ENCODE measurements at regions not wholly inside any gene's neighbourhood (a gene's known extent, or its start where the extent isn't known, plus 50 kb on each side); places are given as distances from the start of the nearest gene placed in this dataset.

DNA sequence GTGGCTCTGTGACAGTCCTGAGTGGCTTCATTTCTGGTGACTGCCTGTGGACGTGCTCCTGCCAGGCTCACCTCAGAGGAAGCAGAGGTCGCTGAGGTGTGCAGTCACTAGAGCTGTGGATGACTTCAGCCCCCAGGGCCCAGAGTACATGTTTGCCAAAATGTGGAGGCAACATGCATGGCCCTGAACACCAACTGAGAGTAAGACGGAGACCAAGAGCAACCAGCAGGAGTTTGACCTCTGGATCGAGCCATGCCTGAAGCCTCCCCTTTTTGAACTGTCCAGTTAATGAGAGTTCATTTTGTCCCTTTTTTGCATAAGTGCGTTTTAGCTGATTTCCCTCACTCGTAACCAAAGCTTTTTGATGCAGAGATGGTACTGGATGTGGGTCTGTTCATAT lies 184.9 kb downstream of the RTP5 start:
- Histone ChIP-seq H3K27me3 (peaks cover 46% of the 10 kb centered on the region), H3K4me1 (ENCODE audit: control insufficient read depth in 1 of 2, insufficient read depth in 1 of 2, low read depth in 1 of 2, low read length in 1 of 2) (no peaks in the 10 kb centered on the region), H3K27ac (no peak overlapping the region), H3K36me3 (no peaks in the 10 kb centered on the region), H3K4me3 (ENCODE audit: low read depth in 1 of 2, low read length in 1 of 2) (no peak overlapping the region), H3K9me3 (no peaks in the 10 kb centered on the region)
- TF ChIP-seq, protein P1, sequence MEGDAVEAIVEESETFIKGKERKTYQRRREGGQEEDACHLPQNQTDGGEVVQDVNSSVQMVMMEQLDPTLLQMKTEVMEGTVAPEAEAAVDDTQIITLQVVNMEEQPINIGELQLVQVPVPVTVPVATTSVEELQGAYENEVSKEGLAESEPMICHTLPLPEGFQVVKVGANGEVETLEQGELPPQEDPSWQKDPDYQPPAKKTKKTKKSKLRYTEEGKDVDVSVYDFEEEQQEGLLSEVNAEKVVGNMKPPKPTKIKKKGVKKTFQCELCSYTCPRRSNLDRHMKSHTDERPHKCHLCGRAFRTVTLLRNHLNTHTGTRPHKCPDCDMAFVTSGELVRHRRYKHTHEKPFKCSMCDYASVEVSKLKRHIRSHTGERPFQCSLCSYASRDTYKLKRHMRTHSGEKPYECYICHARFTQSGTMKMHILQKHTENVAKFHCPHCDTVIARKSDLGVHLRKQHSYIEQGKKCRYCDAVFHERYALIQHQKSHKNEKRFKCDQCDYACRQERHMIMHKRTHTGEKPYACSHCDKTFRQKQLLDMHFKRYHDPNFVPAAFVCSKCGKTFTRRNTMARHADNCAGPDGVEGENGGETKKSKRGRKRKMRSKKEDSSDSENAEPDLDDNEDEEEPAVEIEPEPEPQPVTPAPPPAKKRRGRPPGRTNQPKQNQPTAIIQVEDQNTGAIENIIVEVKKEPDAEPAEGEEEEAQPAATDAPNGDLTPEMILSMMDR (IDR thresholded peaks at IDR 0.05), result no peak

DNA sequence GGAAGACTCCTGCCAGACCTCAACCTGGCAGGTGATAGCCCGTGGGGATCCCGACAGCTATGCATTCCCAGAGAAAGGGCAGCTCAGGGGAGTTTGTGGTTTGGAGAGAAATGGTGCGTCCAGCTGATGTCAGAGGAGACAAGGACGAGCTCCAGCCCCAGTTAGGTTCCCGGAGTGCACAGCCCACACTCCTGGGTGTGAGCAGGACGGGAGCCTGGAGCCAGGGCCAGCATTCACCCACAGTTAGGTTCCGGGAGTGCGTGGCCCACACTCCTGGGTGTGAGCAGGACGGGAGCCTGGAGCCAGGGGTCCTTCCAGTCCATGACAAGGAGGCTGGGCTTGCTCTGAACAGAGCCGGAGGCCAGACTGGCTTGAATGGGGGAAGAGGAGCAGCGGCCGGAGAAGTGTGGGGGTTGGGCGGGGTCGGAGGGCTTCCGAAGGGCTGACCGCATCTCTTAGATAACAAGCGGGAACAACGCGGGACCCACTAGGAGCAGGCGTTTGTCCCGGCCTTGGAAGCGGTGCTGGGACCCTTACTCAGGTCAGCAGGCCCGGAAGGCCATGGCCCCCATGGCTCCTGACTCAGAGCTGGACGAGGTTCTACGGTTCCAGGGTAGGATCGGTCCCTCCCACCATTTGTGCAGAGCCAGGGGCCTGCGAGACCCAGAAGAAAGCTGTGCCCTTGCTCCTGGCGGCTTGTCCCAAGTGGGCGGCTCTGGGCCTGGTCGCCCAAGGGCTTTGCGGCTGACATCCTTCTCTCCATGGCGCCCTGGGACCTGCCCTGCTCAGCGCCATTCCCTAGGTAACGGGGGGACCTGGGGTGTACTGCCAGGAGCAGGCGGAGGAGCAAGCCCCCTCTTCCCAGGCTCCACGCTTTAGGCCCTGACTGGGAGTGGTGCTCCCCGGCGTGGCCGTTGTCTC lies 185.6 kb downstream of the RTP5 start:
- TF ChIP-seq, protein P1 (IDR thresholded peaks at IDR 0.05), result no peak
- H3K27me3 ChIP-seq, result peaks cover 39% of the 10 kb centered on the region

DNA sequence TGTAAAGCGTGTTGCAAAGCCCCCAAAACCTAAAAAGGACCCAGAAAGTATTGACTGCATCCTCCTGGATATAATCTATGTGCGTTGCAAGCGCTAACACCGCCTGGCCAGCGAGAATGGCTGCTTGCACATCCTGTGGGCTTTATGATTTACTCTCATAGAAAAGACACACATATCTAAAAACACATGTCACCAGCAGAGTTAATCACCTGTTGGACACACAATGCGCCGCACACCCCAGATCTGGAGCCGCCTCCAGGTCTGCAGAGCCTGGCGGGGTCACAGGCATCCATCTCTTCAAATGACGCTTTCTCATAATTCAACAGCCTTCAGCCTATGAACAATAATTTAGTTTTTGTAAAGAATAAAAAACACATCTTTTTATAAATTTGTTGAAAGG lies 186.5 kb downstream of the RTP5 start:
- Histone ChIP-seq H3K9me3 (no peaks in the 10 kb centered on the region), H3K36me3 (no peaks in the 10 kb centered on the region), H3K4me3 (ENCODE audit: low read depth in 1 of 2, low read length in 1 of 2) (no peak overlapping the region), H3K27ac (no peak overlapping the region), H3K27me3 (peaks cover 32% of the 10 kb centered on the region), H3K4me1 (ENCODE audit: control insufficient read depth in 1 of 2, insufficient read depth in 1 of 2, low read depth in 1 of 2, low read length in 1 of 2) (no peaks in the 10 kb centered on the region)
- TF ChIP-seq, protein P1 (IDR thresholded peaks at IDR 0.05), result no peak

More for the DNA sequence above, 185.6 kb downstream of the RTP5 start:
- Histone ChIP-seq H3K4me3 (ENCODE audit: low read depth in 1 of 2, low read length in 1 of 2) (no peak overlapping the region), H3K9me3 (no peaks in the 10 kb centered on the region), H3K4me1 (ENCODE audit: control insufficient read depth in 1 of 2, insufficient read depth in 1 of 2, low read depth in 1 of 2, low read length in 1 of 2) (no peaks in the 10 kb centered on the region), H3K27ac (no peak overlapping the region), H3K36me3 (no peaks in the 10 kb centered on the region)

DNA sequence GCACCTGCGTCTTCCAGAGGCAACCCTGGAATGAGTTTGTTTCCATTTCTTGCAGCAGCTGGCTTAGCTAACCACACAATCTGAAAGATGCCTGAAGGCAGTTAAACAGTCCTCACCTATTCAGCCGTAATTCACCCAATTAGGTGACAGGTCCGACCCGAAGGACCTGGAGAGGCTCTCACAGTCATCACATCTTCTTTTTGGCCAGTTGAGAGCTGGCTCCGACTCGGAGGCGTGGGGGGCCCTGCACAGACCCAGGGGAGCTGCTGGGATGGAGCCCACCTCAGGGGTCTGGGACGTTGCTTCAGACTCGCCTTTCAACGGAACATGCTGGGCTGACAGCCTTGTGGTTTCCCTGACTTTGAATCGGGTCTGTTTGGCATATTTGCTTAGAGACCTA lies 187.3 kb downstream of the RTP5 start:
- TF ChIP-seq, protein P1 (IDR thresholded peaks at IDR 0.05), result no peak
- no peaks in the 10 kb centered on the region for H3K9me3 ChIP-seq
- no peak overlapping the region for H3K4me3 ChIP-seq (ENCODE audit: low read depth in 1 of 2, low read length in 1 of 2)
- H3K4me1 ChIP-seq (ENCODE audit: control insufficient read depth in 1 of 2, insufficient read depth in 1 of 2, low read depth in 1 of 2, low read length in 1 of 2), result no peaks in the 10 kb centered on the region
- H3K36me3 ChIP-seq, result no peaks in the 10 kb centered on the region
- no peak overlapping the region for H3K27ac ChIP-seq
- H3K27me3 ChIP-seq, result peaks cover 32% of the 10 kb centered on the region

DNA sequence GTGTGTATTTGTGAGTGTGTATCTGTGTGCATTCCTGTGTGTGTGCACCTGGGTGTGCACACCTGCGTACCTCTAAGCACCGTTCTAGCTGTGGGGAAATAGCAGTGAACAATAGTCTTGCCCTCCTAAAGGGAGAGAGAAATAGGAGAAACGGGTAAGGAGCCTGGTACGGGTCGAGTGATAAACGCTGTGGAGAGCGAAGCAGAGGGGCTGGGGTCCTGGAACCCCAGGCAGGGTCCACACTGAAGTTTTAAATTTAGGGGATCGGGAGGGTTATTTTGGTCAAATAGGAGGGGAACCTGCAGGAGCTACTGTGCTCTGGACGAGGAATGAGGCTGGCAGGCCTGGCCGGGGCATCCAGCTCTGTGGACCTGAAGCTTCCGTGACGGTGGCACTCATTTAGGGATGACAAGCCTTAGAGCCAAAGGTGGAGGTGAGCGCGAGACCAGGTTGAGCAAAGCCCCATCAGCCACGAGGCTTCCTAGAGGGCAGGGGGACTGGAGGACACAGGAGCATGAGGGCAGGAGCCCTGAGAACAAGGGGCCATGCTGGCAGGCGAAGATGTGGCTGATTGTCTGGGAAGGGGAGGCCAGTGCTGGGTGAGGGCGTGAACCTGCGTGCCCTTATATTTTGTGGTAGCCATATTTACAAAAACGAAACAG lies 188.0 kb downstream of the RTP5 start:
- Histone ChIP-seq H3K4me3 (ENCODE audit: low read depth in 1 of 2, low read length in 1 of 2) (no peak overlapping the region), H3K36me3 (no peaks in the 10 kb centered on the region), H3K27me3 (peaks cover 32% of the 10 kb centered on the region), H3K4me1 (ENCODE audit: control insufficient read depth in 1 of 2, insufficient read depth in 1 of 2, low read depth in 1 of 2, low read length in 1 of 2) (no peaks in the 10 kb centered on the region), H3K9me3 (no peaks in the 10 kb centered on the region), H3K27ac (no peak overlapping the region)
- TF ChIP-seq, protein P1 (IDR thresholded peaks at IDR 0.05), result no peak
